ENCODE measurements at regions not wholly inside any gene's neighbourhood (a gene's known extent, or its start where the extent isn't known, plus 50 kb on each side); places are given as distances from the start of the nearest gene placed in this dataset.
"Not testable (repeated sequence)": the region's sequence is repeated elsewhere in the genome, so short reads cannot be mapped to it uniquely, and the experiment has no call there.

DNA sequence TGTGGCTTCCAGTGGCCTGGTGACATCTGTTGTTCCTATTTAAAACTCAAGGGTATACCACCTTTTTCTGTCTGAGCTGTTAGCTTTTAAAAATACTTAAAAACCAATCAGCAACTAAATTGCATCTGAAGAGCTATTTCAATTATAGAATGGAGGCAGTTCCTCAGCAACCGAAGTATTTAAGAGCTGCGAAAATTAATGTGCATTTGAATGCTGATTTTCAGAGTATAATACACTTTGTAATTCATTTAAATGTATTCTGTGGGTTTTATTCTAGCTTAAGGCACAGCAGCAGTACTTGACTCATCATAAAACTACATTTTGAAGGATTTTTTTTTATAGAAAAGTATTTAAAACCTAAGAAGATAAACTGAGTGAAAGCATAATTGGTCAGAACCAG, 404.9 kb upstream of the PRKCQ start:
- DNase-seq (ENCODE audit: low spot score): no peak

GRCh38 chr10:6984016-6984415, 403.9 kb upstream of the PRKCQ start:
- not testable (repeated sequence) for DNase-seq (ENCODE audit: low spot score)

DNA sequence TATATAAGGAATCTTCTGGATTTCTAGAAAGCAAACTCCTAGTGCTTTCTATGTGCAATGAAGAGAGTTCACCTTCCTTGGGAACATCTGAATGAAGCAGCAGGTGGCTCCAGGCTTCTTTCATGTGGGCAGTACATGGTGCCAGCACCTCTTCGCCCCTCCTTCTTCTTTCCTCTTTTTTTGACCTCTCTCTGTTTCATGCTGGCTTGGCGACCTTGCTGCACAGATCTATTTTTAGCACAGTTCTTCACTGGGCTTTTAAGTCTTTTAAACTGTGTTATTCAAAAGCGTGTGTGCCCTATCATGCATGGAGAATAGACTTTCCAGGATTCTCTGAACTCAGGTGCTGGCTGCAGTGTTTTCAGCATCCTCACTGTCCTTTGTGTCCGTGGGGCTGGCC, 400.3 kb upstream of the PRKCQ start:
- DNase-seq (ENCODE audit: low spot score): no peak

DNA sequence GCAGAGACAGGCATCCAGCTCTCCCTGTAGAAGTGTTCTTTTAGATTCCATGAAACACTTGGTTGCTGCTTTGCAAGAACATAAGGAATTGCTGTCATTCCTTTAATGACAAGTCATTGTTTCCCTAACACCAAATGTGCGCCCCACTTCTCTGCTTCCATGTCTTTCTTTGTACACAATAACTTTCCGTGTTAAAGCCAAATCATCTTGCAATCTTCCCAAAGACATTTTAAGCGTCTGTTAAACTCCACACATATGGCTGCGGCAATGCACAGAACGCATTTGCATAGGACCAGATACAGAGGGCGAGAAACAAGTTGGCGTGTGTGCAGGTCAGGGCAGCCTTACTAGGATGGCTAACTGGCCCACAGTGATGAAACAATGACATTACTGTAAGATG, 399.3 kb upstream of the PRKCQ start:
- DNase-seq (ENCODE audit: low spot score): no peak

GRCh38 chr10:6978187-6978627, 398.1 kb upstream of the PRKCQ start:
- DNase-seq (ENCODE audit: low spot score): no peak

DNA sequence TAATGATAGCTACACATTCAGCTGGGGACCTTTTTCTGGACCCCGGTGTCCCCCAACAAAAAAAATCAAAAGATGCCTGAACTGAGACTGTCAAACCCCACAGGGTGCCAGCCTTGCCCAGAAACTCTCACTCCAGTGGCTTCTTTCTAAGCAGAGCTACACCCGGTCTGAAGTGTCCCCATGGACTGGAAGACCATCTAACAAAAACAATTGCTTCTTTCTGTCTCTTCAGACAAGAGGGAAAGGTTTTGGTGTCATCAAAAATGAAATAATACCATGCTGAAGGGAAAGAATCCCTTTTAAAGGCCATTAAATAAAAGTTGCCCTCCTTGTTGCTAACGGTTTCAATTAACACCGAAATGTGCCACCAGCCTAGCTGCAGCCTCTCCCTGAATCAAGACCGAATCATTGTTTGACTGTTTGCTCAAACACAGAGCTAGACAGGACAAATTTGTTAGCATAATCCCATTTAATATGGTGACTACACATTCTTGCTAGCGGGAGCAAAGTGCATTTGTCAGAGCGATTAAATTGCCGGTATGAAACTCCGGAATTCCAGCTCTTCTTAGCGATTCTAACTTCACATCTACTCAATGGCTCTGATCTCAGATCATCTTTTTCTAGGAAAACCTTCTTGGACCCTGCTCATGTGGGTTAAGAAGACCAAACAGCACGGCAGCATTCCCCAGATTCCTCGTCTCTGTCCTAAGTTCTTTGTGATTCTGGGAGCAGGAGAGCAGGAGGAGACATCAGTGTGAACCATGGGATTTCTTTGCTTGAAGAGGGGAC, 397.5 kb upstream of the PRKCQ start:
- no peak for DNase-seq (ENCODE audit: low spot score)

GRCh38 chr10:6973899-6974298, 393.8 kb upstream of the PRKCQ start:
- DNase-seq (ENCODE audit: low spot score): no peak

- DNase-seq (ENCODE audit: low spot score): no peak
Measured at GRCh38 chr10:6972226-6972625, 392.1 kb upstream of the PRKCQ start.

DNA sequence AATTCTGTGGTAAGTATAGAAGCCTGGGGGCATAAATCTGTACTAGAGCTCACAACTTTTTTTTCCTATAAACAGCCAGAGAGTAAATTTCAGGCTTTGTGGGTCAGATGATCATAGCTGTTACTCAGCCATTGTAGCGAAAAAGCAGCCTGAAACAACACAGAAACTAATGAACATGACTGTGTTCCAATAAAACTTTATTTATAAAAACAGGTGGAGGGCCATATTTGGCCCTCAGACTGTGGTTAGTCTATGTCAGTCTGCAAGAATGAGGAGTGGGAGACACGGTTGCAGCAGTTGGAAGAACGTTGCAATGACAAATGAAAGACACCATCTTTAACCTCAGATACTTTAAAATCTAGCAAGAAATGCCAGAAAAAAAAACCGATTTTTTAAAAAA, 389.6 kb upstream of the PRKCQ start:
- no peak for DNase-seq (ENCODE audit: low spot score)

DNA sequence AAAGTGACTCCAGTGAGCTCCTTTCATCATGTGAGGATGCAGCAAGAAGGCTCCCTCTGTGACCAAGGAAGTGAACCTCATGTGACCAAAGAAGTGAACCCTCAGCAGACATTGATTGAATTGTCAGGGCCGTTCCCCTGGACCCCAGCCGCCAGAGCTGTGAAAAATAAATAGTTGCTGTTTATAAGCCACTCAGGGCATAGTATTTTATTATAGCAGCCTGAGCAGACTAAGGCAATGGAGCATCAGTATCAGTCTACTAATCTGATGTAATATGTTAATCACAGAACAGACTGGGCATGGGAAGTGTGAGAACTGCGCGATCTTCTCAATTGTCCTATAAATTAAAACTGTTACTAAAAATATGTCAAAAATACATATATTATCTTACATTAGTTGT, 384.5 kb upstream of the PRKCQ start:
- DNase-seq (ENCODE audit: low spot score): no peak

DNA sequence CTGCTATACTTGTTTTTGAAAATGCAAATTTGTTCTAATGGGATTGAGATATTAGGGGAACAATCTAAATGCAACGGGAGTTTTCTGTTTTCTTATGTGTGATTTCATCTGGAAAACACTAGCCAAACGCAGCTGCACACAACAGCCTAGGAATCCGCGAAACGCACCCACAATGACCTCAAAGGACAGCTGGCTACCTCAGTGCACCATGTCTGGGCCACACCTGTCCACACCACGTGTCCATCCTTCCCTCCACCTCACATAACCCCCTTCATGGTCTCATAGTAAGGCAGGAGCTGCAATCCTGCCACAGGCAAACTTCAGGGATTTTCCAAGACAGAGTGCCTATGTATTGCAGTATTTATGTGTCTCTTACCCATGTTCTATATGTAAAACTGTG, 382.5 kb upstream of the PRKCQ start:
- no peak for DNase-seq (ENCODE audit: low spot score)

GRCh38 chr10:6958711-6959110, 378.6 kb upstream of the PRKCQ start:
- no peak for DNase-seq (ENCODE audit: low spot score)

GRCh38 chr10:6958254-6958653, 378.2 kb upstream of the PRKCQ start:
- DNase-seq (ENCODE audit: low spot score): no peak

DNA sequence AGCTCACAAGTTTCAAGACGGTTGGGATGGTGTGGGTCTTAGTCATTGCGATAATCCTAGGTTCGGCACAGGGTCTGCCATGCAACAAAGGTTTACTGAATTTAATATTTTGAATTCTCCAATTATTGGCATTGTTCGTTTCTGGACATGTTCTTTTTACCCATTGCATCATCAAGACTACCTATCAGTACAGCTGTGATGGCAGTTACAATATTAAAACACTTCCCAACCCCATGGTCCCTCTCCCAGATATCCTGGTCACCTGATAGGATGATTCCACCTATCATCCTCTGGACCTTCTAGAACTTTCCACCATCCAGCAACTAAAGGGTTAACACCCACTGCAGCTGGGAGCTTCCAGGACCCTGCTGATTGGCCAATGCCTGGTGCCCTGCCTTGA, 377.8 kb upstream of the PRKCQ start:
- no peak for DNase-seq (ENCODE audit: low spot score)

DNA sequence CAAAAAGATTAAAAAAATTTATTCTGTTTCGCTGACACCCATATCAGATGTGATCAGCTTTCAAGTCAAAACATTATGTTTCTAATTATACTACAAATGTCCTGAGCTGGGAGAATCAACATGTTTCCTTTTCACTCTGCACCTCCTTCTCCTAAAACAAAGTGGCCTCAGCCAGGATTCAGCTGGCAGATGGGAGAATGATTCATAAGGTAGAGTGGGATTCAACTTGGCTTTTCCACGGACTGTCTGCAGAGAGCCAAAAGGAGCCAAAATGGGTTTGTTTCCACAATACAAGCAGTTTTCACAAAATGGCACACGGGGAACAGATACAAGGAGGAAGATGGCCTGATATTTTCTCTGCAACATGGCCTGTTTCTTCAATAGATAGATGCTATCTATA, 376.5 kb upstream of the PRKCQ start:
- no peak for DNase-seq (ENCODE audit: low spot score)

DNA sequence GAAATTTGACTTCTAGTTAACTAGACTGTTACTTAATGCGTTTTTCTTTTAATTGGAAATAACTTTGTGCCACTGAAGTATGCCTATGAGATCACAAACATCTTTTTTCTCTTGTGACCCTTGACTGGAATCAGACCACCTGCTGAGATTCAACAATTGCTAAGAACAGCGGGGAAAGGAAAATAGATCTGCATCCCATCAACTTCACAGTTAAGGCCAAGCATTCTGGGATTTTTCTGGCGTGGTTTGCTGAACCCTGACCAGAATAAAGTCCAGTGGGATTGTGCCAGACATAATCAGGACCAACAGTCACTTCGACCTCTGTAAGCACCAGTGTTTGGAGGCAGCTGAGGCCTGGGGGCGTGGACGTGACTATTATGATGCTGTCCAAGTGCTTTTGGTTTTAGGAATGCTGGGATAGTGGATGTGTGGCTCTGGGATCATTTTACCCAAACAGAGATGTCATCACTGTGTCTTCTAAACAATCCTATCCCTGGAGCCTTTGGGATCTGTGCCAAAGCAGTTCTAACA, 373.3 kb upstream of the PRKCQ start:
- DNase-seq (ENCODE audit: low spot score): no peak

DNA sequence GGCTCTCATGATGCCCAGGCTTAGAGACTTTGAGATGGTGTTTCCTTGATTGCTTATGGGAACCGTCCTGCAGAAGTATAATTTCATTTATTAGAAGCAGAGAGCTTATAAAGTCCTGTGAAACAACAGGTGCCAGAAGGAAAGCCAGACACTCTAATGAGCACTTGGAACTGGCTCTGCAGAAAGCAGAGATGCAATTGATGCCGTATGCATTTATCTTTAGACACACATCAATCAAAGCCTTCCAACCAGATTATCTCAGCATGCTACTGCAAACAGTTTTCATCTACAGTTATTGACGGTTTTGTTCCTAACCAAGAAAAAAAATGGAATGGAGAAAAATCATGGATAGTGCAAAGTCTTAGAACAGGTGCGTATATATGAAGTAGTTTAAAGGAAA, 371.7 kb upstream of the PRKCQ start:
- no peak for DNase-seq (ENCODE audit: low spot score)

DNA sequence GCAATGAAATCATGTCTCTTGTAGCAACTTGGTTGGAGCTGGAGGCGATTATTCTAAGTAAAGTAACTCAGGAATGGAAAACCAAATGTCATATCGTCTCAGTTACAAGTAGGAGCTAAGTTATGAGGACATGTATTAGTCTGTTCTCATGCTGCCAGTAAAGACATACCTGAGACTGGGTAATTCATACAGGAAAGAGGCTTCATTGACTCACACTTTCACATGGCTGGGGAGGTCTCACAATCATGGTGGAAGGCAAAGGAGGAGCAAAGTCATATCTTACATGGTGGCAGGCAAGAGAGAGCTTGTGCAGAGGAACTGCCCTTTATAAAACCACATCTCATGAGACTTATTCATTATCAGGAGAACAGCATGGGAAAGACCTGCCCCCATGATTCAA, 370.1 kb upstream of the PRKCQ start:
- no peak for DNase-seq (ENCODE audit: low spot score)

GRCh38 chr10:6944436-6944835, 364.4 kb upstream of the PRKCQ start:
- no peak for DNase-seq (ENCODE audit: low spot score)

DNA sequence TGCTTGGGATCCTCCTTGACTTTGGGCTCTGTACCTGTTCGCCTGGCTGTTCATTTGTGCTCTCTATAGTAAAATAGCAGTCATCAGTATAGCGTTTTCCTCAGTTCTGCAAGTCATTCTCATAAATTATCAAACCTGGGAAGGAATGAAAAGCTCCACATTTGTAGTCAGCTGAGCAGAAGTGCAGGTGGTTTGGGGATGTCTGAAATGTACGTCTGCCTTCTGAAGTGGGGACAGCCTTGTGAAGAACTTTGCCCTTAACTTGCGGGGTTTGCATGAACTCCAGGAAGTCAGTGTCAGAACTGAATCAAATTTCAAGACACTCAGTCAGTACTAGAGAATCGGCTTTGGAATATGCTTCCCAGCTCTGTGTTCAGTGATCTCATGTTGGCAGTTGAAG, 358.3 kb upstream of the PRKCQ start:
- no peak for DNase-seq (ENCODE audit: low spot score)

DNA sequence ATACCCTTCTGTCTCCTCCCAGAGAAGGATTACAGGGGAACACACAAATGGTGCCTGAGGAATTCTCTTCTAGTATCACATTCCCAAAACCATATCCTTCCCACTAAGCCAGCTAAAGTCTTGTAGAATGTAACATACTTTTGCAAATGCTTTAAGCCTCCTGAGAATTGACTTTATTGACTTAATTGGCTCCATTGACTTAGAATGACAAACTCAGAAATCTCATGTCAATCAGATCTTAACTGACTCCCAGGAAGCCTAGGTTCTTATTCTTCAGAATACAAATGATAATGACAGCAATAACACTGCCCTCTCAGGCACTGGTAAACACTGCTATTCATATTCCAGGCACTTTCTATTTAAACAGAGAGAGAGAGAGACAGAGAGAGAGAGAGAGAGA, 356.9 kb upstream of the PRKCQ start:
- no peak for DNase-seq (ENCODE audit: low spot score)

GRCh38 chr10:6929148-6929830, 349.2 kb upstream of the PRKCQ start:
- no peak for DNase-seq (ENCODE audit: low spot score)

DNA sequence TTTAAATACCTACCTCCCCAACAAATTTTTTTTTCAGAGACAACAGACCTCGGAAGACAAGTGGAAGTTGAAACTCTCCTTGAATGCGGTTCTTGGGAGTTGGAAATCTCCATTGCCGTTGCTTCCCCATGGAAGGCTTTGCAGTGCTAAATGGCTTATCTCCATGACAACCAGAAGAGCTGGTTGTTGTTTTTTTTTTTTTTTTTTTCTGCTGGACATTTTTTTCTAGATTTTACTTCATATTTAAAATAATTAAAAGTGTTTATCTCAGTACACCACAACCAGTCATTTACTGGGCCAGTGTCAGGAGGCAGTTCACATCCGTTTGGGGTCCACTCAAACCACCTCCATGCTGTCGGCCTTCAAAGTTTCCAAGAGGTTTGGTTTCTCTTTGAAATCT, 348.5 kb upstream of the PRKCQ start:
- no peak for DNase-seq (ENCODE audit: low spot score)

GRCh38 chr10:6926971-6927370, 346.9 kb upstream of the PRKCQ start:
- no peak for DNase-seq (ENCODE audit: low spot score)
